PC-3 (cell line): ENCODE measurements at regions not wholly inside any gene's neighbourhood (a gene's known extent, or its start where the extent isn't known, plus 50 kb on each side); places are given as distances from the start of the nearest gene placed in this dataset.

ENCODE experiments used
- CTCF ChIP-seq: fragments of 300-600 bp; sonication (generic); conservative IDR thresholded peaks from 2 replicates; pipeline ENCODE4 v1.5.1; 2017; ENCODE audit warnings: antibody characterized with exemption, low read depth, mild to moderate bottlenecking, low read length
- EZH2 ChIP-seq: fragments of 300-600 bp; sonication (generic); IDR thresholded peaks from one replicate; pipeline ENCODE4 v1.6.1; 2017; ENCODE audit warnings: antibody characterized with exemption, mild to moderate bottlenecking, low read length; ENCODE audit not compliant: unreplicated experiment
- EZH2phosphoT487 ChIP-seq: fragments of 300-600 bp; sonication (generic); IDR thresholded peaks from 2 replicates; pipeline ENCODE4 v1.6.1; 2018; ENCODE audit warnings: mild to moderate bottlenecking, antibody characterized with exemption, low read length, borderline replicate concordance

- TF ChIP-seq CTCF: no peak
- TF ChIP-seq EZH2: no peak
- no peak for TF ChIP-seq EZH2phosphoT487
Observed at GRCh38 chr2:185463481-185463880, 275.1 kb upstream of the FSIP2 start.
